HEK293 (cell line): ENCODE measurements at regions not wholly inside any gene's neighbourhood (a gene's known extent, or its start where the extent isn't known, plus 50 kb on each side); places are given as distances from the start of the nearest gene placed in this dataset.

Experiments used
- CTCF ChIA-PET: fragments of 350-600 bp; formaldehyde crosslinking; extraction: SDS; loops from one replicate; lab custom pipeline; 2021; ENCODE audit warnings: antibody characterized with exemption; lab: Yijun Ruan, JAX
- POLR2A ChIA-PET: fragments of 300-600 bp; formaldehyde crosslinking; extraction: SDS; loops from one replicate; lab custom pipeline; 2020; ENCODE audit warnings: antibody characterized with exemption, inconsistent platforms; lab: Yijun Ruan, JAX
- H3K27ac ChIP-seq: fragments of 200-500 bp; sonication (Bioruptor generic); 2 replicates; pipeline ENCODE4 v1.5.1; 2014; ENCODE audit warnings: low read depth, low read length, control low read depth, inconsistent platforms; ENCODE audit errors: extremely low read depth
- H3K36me3 ChIP-seq, 2 experiments: fragments of 200-500 bp in 1 of 2; sonication (Bioruptor generic) in 1 of 2; 1 replicate in 1 of 2; 2 replicates in 1 of 2; pipeline ENCODE4 v1.5.1; 2014 to 2017; ENCODE audit warnings: inconsistent platforms in 2 of 2, low read length in 2 of 2; ENCODE audit not compliant: control insufficient read depth in 2 of 2, insufficient read depth in 1 of 2
- H3K4me1 ChIP-seq: fragments of 200-500 bp; sonication (Bioruptor generic); 2 replicates; pipeline ENCODE4 v1.5.1; 2014; ENCODE audit warnings: mild to moderate bottlenecking, low read length, inconsistent platforms; ENCODE audit not compliant: control insufficient read depth, insufficient read depth
- H3K4me3 ChIP-seq: 2 replicates; pipeline ENCODE4 v1.5.1; 2011; ENCODE audit warnings: low read depth, mild to moderate bottlenecking, control low read depth, low read length, moderate library complexity
- H3K9me3 ChIP-seq: fragments of 200-500 bp; sonication (Bioruptor generic); 2 replicates; pipeline ENCODE4 v1.5.1; 2014; ENCODE audit warnings: low read depth, low read length, inconsistent platforms; ENCODE audit not compliant: control insufficient read depth, insufficient read depth
- GLI4 ChIP-seq: fragments of 450-650 bp; formaldehyde crosslinking; IDR thresholded peaks from 2 replicates; pipeline ENCODE4 v1.5.1; 2016; ENCODE audit warnings: missing biosample characterization, missing genetic modification characterization
- GLIS2 ChIP-seq: fragments of 450-650 bp; formaldehyde crosslinking; IDR thresholded peaks from 2 replicates; pipeline ENCODE4 v1.5.1; 2016; ENCODE audit warnings: missing biosample characterization, missing genetic modification characterization
- HOXD13 ChIP-seq: sonication (generic); formaldehyde crosslinking; IDR thresholded peaks from 2 replicates; pipeline ENCODE4 v1.8.0; 2022; ENCODE audit warnings: missing genetic modification reagents, borderline replicate concordance
- PRDM1 ChIP-seq: fragments of 450-650 bp; formaldehyde crosslinking; IDR thresholded peaks from 2 replicates; pipeline ENCODE4; 2016; ENCODE audit warnings: missing biosample characterization, missing genetic modification characterization
- SP2 ChIP-seq: fragments of 450-650 bp; formaldehyde crosslinking; IDR thresholded peaks from 2 replicates; pipeline ENCODE4 v1.5.1; 2016; ENCODE audit warnings: missing biosample characterization, missing genetic modification characterization
- ZBTB17 ChIP-seq: fragments of 450-650 bp; formaldehyde crosslinking; IDR thresholded peaks from 2 replicates; pipeline ENCODE4 v1.5.1; 2016; ENCODE audit warnings: missing biosample characterization, missing genetic modification characterization
- ZNF112 ChIP-seq: fragments of 450-650 bp; formaldehyde crosslinking; IDR thresholded peaks from 2 replicates; pipeline ENCODE4 v1.5.0; 2017; ENCODE audit warnings: missing biosample characterization, missing genetic modification characterization
- ZNF132 ChIP-seq: fragments of 450-650 bp; formaldehyde crosslinking; IDR thresholded peaks from 2 replicates; pipeline ENCODE4 v1.5.1; 2017; ENCODE audit warnings: missing biosample characterization, missing genetic modification characterization, borderline replicate concordance
- ZNF274 ChIP-seq, 2 experiments: fragments of 200-500 bp in 1 of 2; fragments of 450-650 bp in 1 of 2; sonication (Bioruptor generic) in 1 of 2; formaldehyde crosslinking in 1 of 2; IDR thresholded peaks; 2 replicates each; pipeline versions ENCODE4 v1.5.1 to v1.6.1; 2014 to 2016; ENCODE audit warnings: borderline replicate concordance in 1 of 2, inconsistent platforms in 1 of 2, low read length in 1 of 2, missing biosample characterization in 1 of 2, missing genetic modification characterization in 1 of 2
- ZNF335 ChIP-seq: fragments of 450-650 bp; formaldehyde crosslinking; conservative IDR thresholded peaks from 2 replicates; pipeline ENCODE4 v1.5.1; 2016; ENCODE audit warnings: missing biosample characterization, missing genetic modification characterization
- ZNF341 ChIP-seq: fragments of 450-650 bp; formaldehyde crosslinking; IDR thresholded peaks from 2 replicates; pipeline ENCODE4; 2016; ENCODE audit warnings: low read depth, missing biosample characterization, missing genetic modification characterization
- ZNF433 ChIP-seq: fragments of 450-650 bp; formaldehyde crosslinking; IDR thresholded peaks from 2 replicates; pipeline ENCODE4 v1.5.1; 2016; ENCODE audit warnings: missing biosample characterization, missing genetic modification characterization, low read depth
- ZNF48 ChIP-seq: fragments of 450-650 bp; formaldehyde crosslinking; IDR thresholded peaks from 2 replicates; pipeline ENCODE4 v1.5.1; 2016; ENCODE audit warnings: missing biosample characterization, missing genetic modification characterization
- ZNF529 ChIP-seq: fragments of 450-650 bp; formaldehyde crosslinking; IDR thresholded peaks from 2 replicates; pipeline ENCODE4 v1.5.1; 2017; ENCODE audit warnings: missing genetic modification characterization, missing biosample characterization; ENCODE audit not compliant: insufficient replicate concordance
- ZNF530 ChIP-seq: fragments of 450-650 bp; formaldehyde crosslinking; IDR thresholded peaks from 2 replicates; pipeline ENCODE4 v1.5.1; 2016; ENCODE audit warnings: low read depth, missing biosample characterization, missing genetic modification characterization
- ZNF544 ChIP-seq: fragments of 450-650 bp; formaldehyde crosslinking; IDR thresholded peaks from 2 replicates; pipeline ENCODE4 v1.5.0; 2017; ENCODE audit warnings: missing biosample characterization, missing genetic modification characterization
- ZNF600 ChIP-seq: fragments of 450-650 bp; formaldehyde crosslinking; IDR thresholded peaks from 2 replicates; pipeline ENCODE4 v1.5.1; 2016; ENCODE audit warnings: missing biosample characterization, missing genetic modification characterization
- ZNF660 ChIP-seq: fragments of 450-650 bp; IDR thresholded peaks from 2 replicates; pipeline ENCODE4 v1.5.1; 2018; ENCODE audit warnings: missing biosample characterization, mild to moderate bottlenecking, missing genetic modification characterization
- ZNF664 ChIP-seq: fragments of 450-650 bp; formaldehyde crosslinking; IDR thresholded peaks from 2 replicates; pipeline ENCODE4 v1.5.1; 2016; ENCODE audit warnings: missing biosample characterization, missing genetic modification characterization
- ZNF701 ChIP-seq: fragments of 450-650 bp; formaldehyde crosslinking; IDR thresholded peaks from 2 replicates; pipeline ENCODE4 v1.5.1; 2016; ENCODE audit warnings: missing biosample characterization, missing genetic modification characterization
- ZNF791 ChIP-seq: fragments of 450-650 bp; formaldehyde crosslinking; IDR thresholded peaks from 2 replicates; pipeline ENCODE4 v1.5.1; 2016; ENCODE audit warnings: missing biosample characterization, missing genetic modification characterization
- ZNF837 ChIP-seq: fragments of 450-650 bp; formaldehyde crosslinking; IDR thresholded peaks from 2 replicates; pipeline ENCODE4 v1.5.1; 2016; ENCODE audit warnings: missing biosample characterization, missing genetic modification characterization
- TF ChIP-seq, protein P1 (sequence below): fragments of 450-650 bp; formaldehyde crosslinking; IDR thresholded peaks from 2 replicates; pipeline ENCODE4 v1.5.1; 2016; ENCODE audit warnings: missing biosample characterization, missing genetic modification characterization, low read depth
- TF ChIP-seq, protein P2 (sequence below): fragments of 450-650 bp; formaldehyde crosslinking; IDR thresholded peaks from 2 replicates; pipeline ENCODE4 v1.5.1; 2016; ENCODE audit warnings: missing biosample characterization, missing genetic modification characterization
- TF ChIP-seq, protein P3 (sequence below): fragments of 450-650 bp; formaldehyde crosslinking; IDR thresholded peaks from 2 replicates; pipeline ENCODE4 v1.5.1; 2016; ENCODE audit warnings: missing biosample characterization, missing genetic modification characterization
- TF ChIP-seq, protein P4 (sequence below): fragments of 450-650 bp; IDR thresholded peaks from 2 replicates; pipeline ENCODE4 v1.5.1; 2018; ENCODE audit warnings: missing biosample characterization, mild to moderate bottlenecking, missing genetic modification characterization
- TF ChIP-seq, protein P5 (sequence below): fragments of 450-650 bp; formaldehyde crosslinking; IDR thresholded peaks from 2 replicates; pipeline ENCODE4 v1.5.1; 2016; ENCODE audit warnings: missing biosample characterization, missing genetic modification characterization
- TF ChIP-seq, protein P6 (sequence below): fragments of 450-650 bp; formaldehyde crosslinking; IDR thresholded peaks from 2 replicates; pipeline ENCODE4 v1.5.1; 2016; ENCODE audit warnings: missing biosample characterization, missing genetic modification characterization

DNA sequence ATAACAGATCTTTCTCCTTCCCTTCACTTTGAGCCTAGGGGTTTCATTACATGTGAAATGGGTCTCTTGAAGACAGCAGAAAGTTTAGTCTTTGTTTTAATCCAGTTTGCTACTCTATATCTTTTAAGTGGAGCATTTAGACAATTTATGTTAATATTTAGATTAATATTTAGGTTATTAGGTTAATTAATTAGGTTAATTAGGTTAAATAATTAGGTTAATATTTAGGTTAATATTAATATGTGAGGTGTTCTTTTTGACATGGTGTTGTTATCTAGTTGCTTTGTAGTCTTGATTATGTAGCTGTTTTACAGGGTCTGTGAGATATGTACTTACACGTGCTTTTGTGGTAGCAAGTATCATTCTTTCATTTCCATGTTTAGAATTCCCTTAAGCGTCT, 312.9 kb downstream of the NEK10 start (continued):
- TF ChIP-seq, protein P1, sequence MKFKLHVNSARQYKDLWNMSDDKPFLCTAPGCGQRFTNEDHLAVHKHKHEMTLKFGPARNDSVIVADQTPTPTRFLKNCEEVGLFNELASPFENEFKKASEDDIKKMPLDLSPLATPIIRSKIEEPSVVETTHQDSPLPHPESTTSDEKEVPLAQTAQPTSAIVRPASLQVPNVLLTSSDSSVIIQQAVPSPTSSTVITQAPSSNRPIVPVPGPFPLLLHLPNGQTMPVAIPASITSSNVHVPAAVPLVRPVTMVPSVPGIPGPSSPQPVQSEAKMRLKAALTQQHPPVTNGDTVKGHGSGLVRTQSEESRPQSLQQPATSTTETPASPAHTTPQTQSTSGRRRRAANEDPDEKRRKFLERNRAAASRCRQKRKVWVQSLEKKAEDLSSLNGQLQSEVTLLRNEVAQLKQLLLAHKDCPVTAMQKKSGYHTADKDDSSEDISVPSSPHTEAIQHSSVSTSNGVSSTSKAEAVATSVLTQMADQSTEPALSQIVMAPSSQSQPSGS (tag by site-specific recombination): no peak
- TF ChIP-seq ZBTB17 (no peak), ZNF48 (no peak), ZNF664 (no peak), HOXD13 (CRISPR knock-in tag) (no peak), ZNF335 (tag by site-specific recombination) (no peak), ZNF132 (tag by site-specific recombination) (no peak), ZNF433 (tag by site-specific recombination) (no peak), GLI4 (tag by site-specific recombination) (no peak)
- TF ChIP-seq, protein P2, sequence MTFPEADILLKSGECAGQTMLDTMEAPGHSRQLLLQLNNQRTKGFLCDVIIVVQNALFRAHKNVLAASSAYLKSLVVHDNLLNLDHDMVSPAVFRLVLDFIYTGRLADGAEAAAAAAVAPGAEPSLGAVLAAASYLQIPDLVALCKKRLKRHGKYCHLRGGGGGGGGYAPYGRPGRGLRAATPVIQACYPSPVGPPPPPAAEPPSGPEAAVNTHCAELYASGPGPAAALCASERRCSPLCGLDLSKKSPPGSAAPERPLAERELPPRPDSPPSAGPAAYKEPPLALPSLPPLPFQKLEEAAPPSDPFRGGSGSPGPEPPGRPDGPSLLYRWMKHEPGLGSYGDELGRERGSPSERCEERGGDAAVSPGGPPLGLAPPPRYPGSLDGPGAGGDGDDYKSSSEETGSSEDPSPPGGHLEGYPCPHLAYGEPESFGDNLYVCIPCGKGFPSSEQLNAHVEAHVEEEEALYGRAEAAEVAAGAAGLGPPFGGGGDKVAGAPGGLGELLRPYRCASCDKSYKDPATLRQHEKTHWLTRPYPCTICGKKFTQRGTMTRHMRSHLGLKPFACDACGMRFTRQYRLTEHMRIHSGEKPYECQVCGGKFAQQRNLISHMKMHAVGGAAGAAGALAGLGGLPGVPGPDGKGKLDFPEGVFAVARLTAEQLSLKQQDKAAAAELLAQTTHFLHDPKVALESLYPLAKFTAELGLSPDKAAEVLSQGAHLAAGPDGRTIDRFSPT (tag by site-specific recombination): no peak
- TF ChIP-seq, protein P3, sequence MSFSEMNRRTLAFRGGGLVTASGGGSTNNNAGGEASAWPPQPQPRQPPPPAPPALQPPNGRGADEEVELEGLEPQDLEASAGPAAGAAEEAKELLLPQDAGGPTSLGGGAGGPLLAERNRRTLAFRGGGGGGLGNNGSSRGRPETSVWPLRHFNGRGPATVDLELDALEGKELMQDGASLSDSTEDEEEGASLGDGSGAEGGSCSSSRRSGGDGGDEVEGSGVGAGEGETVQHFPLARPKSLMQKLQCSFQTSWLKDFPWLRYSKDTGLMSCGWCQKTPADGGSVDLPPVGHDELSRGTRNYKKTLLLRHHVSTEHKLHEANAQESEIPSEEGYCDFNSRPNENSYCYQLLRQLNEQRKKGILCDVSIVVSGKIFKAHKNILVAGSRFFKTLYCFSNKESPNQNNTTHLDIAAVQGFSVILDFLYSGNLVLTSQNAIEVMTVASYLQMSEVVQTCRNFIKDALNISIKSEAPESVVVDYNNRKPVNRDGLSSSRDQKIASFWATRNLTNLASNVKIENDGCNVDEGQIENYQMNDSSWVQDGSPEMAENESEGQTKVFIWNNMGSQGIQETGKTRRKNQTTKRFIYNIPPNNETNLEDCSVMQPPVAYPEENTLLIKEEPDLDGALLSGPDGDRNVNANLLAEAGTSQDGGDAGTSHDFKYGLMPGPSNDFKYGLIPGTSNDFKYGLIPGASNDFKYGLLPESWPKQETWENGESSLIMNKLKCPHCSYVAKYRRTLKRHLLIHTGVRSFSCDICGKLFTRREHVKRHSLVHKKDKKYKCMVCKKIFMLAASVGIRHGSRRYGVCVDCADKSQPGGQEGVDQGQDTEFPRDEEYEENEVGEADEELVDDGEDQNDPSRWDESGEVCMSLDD (tag by site-specific recombination): no peak

DNA sequence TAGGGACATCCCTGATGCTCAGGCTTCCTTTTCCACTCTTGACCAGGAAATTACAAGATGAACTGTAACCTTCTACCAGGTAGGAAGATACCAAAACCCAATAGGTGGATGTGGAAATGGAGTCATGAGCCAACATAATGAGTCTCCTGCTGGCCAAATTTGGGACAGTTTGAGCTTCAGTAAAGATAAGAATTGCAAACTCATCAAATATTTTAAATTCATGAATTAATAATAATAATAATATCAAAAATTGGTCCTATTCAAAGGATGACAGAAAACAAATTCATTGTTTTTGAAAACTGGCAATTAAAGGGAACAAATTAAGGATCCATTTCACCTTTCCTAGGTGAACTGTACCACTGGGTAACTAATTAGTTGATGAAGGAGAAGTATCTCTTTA, 309.7 kb downstream of the NEK10 start:
- H3K27ac ChIP-seq: no peak overlapping the region
- POLR2A ChIA-PET: no interaction called here
- CTCF ChIA-PET: no interaction called here

More for the DNA sequence above, 309.7 kb downstream of the NEK10 start:
- no peaks in the 10 kb centered on the region for H3K9me3 ChIP-seq
- no peak overlapping the region for H3K4me3 ChIP-seq
- H3K4me1 ChIP-seq: no peaks in the 10 kb centered on the region
- TF ChIP-seq ZNF274 (IDR thresholded peaks at IDR 0.05; ENCODE audit: low read length): no peak
- no peak for TF ChIP-seq ZNF274 (tag by site-specific recombination; IDR thresholded peaks at IDR 0.05; ENCODE audit: borderline replicate concordance)
- TF ChIP-seq, protein P4, sequence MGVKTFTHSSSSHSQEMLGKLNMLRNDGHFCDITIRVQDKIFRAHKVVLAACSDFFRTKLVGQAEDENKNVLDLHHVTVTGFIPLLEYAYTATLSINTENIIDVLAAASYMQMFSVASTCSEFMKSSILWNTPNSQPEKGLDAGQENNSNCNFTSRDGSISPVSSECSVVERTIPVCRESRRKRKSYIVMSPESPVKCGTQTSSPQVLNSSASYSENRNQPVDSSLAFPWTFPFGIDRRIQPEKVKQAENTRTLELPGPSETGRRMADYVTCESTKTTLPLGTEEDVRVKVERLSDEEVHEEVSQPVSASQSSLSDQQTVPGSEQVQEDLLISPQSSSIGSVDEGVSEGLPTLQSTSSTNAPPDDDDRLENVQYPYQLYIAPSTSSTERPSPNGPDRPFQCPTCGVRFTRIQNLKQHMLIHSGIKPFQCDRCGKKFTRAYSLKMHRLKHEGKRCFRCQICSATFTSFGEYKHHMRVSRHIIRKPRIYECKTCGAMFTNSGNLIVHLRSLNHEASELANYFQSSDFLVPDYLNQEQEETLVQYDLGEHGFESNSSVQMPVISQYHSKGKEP (tag by site-specific recombination): no peak
- no peak for TF ChIP-seq ZNF112 (tag by site-specific recombination)
- no peak for TF ChIP-seq ZNF600 (tag by site-specific recombination)
- TF ChIP-seq ZNF529 (tag by site-specific recombination): no peak
- no peak for TF ChIP-seq ZNF341
- TF ChIP-seq ZNF791 (tag by site-specific recombination): no peak
- no peak for TF ChIP-seq ZNF701 (tag by site-specific recombination)
- no peak for TF ChIP-seq GLIS2 (tag by site-specific recombination)
- no peak for TF ChIP-seq PRDM1 (tag by site-specific recombination)
- TF ChIP-seq ZNF660 (tag by site-specific recombination): no peak
- no peak for TF ChIP-seq SP2 (tag by site-specific recombination)
- no peak for TF ChIP-seq ZNF544 (tag by site-specific recombination)
- TF ChIP-seq ZNF837 (tag by site-specific recombination): no peak
- no peak for TF ChIP-seq ZNF530 (tag by site-specific recombination)
- TF ChIP-seq, protein P5, sequence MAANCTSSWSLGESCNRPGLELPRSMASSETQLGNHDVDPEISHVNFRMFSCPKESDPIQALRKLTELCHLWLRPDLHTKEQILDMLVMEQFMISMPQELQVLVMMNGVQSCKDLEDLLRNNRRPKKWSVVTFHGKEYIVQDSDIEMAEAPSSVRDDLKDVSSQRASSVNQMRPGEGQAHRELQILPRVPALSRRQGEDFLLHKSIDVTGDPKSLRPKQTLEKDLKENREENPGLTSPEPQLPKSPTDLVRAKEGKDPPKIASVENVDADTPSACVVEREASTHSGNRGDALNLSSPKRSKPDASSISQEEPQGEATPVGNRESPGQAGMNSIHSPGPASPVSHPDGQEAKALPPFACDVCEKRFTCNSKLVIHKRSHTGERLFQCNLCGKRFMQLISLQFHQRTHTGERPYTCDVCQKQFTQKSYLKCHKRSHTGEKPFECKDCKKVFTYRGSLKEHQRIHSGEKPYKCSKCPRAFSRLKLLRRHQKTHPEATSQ (tag by site-specific recombination): no peak
- TF ChIP-seq, protein P6, sequence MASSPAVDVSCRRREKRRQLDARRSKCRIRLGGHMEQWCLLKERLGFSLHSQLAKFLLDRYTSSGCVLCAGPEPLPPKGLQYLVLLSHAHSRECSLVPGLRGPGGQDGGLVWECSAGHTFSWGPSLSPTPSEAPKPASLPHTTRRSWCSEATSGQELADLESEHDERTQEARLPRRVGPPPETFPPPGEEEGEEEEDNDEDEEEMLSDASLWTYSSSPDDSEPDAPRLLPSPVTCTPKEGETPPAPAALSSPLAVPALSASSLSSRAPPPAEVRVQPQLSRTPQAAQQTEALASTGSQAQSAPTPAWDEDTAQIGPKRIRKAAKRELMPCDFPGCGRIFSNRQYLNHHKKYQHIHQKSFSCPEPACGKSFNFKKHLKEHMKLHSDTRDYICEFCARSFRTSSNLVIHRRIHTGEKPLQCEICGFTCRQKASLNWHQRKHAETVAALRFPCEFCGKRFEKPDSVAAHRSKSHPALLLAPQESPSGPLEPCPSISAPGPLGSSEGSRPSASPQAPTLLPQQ (tag by site-specific recombination): no peak
- no peak for TF ChIP-seq ZBTB17
- no peaks in the 10 kb centered on the region for H3K36me3 ChIP-seq
